Tibial nerve (tissue), 4 donors: ENCODE measurements at regions not wholly inside any gene's neighbourhood (a gene's known extent, or its start where the extent isn't known, plus 50 kb on each side); places are given as distances from the start of the nearest gene placed in this dataset.

Experiments used
- DNase-seq, 2 donors: peaks; one replicate each; pipeline ENCODE4 v3.0.0-alpha.2; 2019; ENCODE audit warnings: low spot score in 2 of 2
- H3K27ac ChIP-seq, 4 donors: fragments of 200-600 bp; sonication (generic) in 3 of 4; one replicate each; pipeline ENCODE4 v1.5.1; 2017 to 2019; ENCODE audit warnings: mild to moderate bottlenecking in 1 of 4
- H3K27me3 ChIP-seq, 2 donors: fragments of 200-600 bp; sonication (generic) in 1 of 2; one replicate each; pipeline versions ENCODE4 v1.5.1 to v1.6.0; 2017 to 2019
- H3K36me3 ChIP-seq, 3 donors: fragments of 200-600 bp; sonication (generic); one replicate each; pipeline ENCODE4 v1.5.1; 2018 to 2019
- H3K4me1 ChIP-seq, 4 donors: fragments of 200-600 bp; sonication (generic) in 3 of 4; one replicate each; pipeline ENCODE4 v1.5.1; 2017 to 2019
- H3K4me3 ChIP-seq, 4 donors: fragments of 200-600 bp; sonication (generic) in 3 of 4; one replicate each; pipeline ENCODE4 v1.5.1; 2017 to 2019; ENCODE audit warnings: mild to moderate bottlenecking in 1 of 4, moderate library complexity in 1 of 4
- H3K9me3 ChIP-seq, 4 donors: fragments of 200-600 bp; sonication (generic) in 3 of 4; one replicate each; pipeline ENCODE4 v1.5.1; 2017 to 2019
- CTCF ChIP-seq, 5 experiments: fragments of 200-600 bp in 3 of 5; fragments of 450-650 bp in 2 of 5; sonication (generic) in 3 of 5; IDR thresholded peaks; one replicate each; pipeline ENCODE4 v1.5.1; 2016 to 2019; ENCODE audit warnings: antibody characterized with exemption in 5 of 5, mild to moderate bottlenecking in 3 of 5, moderate library complexity in 2 of 5
- EP300 ChIP-seq, 2 donors: sonication (generic); formaldehyde crosslinking; IDR thresholded peaks; one replicate each; pipeline ENCODE4 v1.6.1; 2017; ENCODE audit warnings: antibody characterized with exemption in 2 of 2, mild to moderate bottlenecking in 1 of 2
- POLR2A ChIP-seq, 2 donors: fragments of 450-650 bp; IDR thresholded peaks; one replicate each; pipeline ENCODE4 v1.6.1; 2017; ENCODE audit warnings: antibody characterized with exemption in 2 of 2, mild to moderate bottlenecking in 2 of 2, moderate library complexity in 2 of 2
- WGBS, 2 donors: methylation state at CpG; one replicate each; pipeline ENCODE4 v1.1.5; 2018; 5-methylcytosine and 5-hydroxymethylcytosine counted together

- Histone ChIP-seq H3K36me3 (no peaks in the 10 kb centered on the region), H3K9me3 (no peaks in the 10 kb centered on the region), H3K4me3 (no peak overlapping the region), H3K4me1 (peaks cover 0 to 25% (median 0%) of the 10 kb centered on the region in 4 donors), H3K27ac (peak overlapping the region in 2 of 4 donors; percentile 4 to 12), H3K27me3 (no peaks in the 10 kb centered on the region)
- no peak for DNase-seq
- 51 to 54% methylated on average over 5 of the region's 5 CpGs for WGBS, 2 donors
- TF ChIP-seq POLR2A (IDR thresholded peaks at IDR 0.05) = no peak
- no peak for TF ChIP-seq EP300 (IDR thresholded peaks at IDR 0.05)
- TF ChIP-seq CTCF (IDR thresholded peaks at IDR 0.05) = no peak
Measured at GRCh38 chr11:35061516-35062440, 77.2 kb upstream of the CD44 start.

- no peak for TF ChIP-seq POLR2A (IDR thresholded peaks at IDR 0.05)
- TF ChIP-seq EP300 (IDR thresholded peaks at IDR 0.05) = no peak
- no peak for TF ChIP-seq CTCF (IDR thresholded peaks at IDR 0.05)
- H3K27ac ChIP-seq = no peak overlapping the region
- WGBS, 2 donors = 84 to 87% methylated on average over 6 of the region's 6 CpGs
Measured at GRCh38 chr11:35063488-35063931, 75.5 kb upstream of the CD44 start.

GRCh38 chr11:35064114-35064800 lies 74.7 kb upstream of the CD44 start:
- H3K36me3 ChIP-seq = no peaks in the 10 kb centered on the region
- no peak for TF ChIP-seq CTCF (IDR thresholded peaks at IDR 0.05)
- TF ChIP-seq POLR2A (IDR thresholded peaks at IDR 0.05) = no peak
- no peak for TF ChIP-seq EP300 (IDR thresholded peaks at IDR 0.05)
- no peak for DNase-seq
- peaks cover 0 to 25% (median 0%) of the 10 kb centered on the region in 4 donors for H3K4me1 ChIP-seq
- WGBS, 2 donors = 70 to 72% methylated on average over 8 of the region's 8 CpGs
- H3K27ac ChIP-seq = no peak overlapping the region
- no peak overlapping the region for H3K4me3 ChIP-seq
- H3K27me3 ChIP-seq = no peaks in the 10 kb centered on the region
- no peaks in the 10 kb centered on the region for H3K9me3 ChIP-seq

More at GRCh38 chr11:35063488-35063931, 75.5 kb upstream of the CD44 start:
- DNase-seq = no peak
- Histone ChIP-seq H3K4me3 (no peak overlapping the region), H3K27me3 (no peaks in the 10 kb centered on the region), H3K9me3 (no peaks in the 10 kb centered on the region), H3K4me1 (peaks cover 0 to 25% (median 0%) of the 10 kb centered on the region in 4 donors), H3K36me3 (no peaks in the 10 kb centered on the region)

- Histone ChIP-seq H3K4me1 (peaks cover 0 to 25% (median 0%) of the 10 kb centered on the region in 4 donors), H3K27ac (peak overlapping the region in 1 of 4 donors; percentile 54), H3K9me3 (peaks cover 0 to 7% (median 0%) of the 10 kb centered on the region in 4 donors), H3K4me3 (no peak overlapping the region), H3K36me3 (no peaks in the 10 kb centered on the region), H3K27me3 (no peaks in the 10 kb centered on the region)
- TF ChIP-seq POLR2A (IDR thresholded peaks at IDR 0.05) (no peak), EP300 (IDR thresholded peaks at IDR 0.05) (peak in 1 of 2 donors; percentile 4)
- 51 to 58% methylated on average over 3 of the region's 3 CpGs for WGBS, 2 donors
- DNase-seq = no peak
Measured at GRCh38 chr11:35065566-35065965, 73.4 kb upstream of the CD44 start.

GRCh38 chr11:35066030-35066429 lies 72.9 kb upstream of the CD44 start:
- Histone ChIP-seq H3K27me3 (no peaks in the 10 kb centered on the region), H3K36me3 (no peaks in the 10 kb centered on the region), H3K4me3 (no peak overlapping the region), H3K9me3 (peaks cover 0 to 12% (median 0%) of the 10 kb centered on the region in 4 donors), H3K4me1 (peaks cover 0 to 25% (median 0%) of the 10 kb centered on the region in 4 donors), H3K27ac (peak overlapping the region in 1 of 4 donors; percentile 54)
- WGBS, 2 donors = 58 to 59% methylated on average over 1 of the region's 1 CpG
- TF ChIP-seq EP300 (IDR thresholded peaks at IDR 0.05) = no peak
- no peak for DNase-seq
